ENCODE measurements at regions not wholly inside any gene's neighbourhood (a gene's known extent, or its start where the extent isn't known, plus 50 kb on each side); places are given as distances from the start of the nearest gene placed in this dataset.

DNA sequence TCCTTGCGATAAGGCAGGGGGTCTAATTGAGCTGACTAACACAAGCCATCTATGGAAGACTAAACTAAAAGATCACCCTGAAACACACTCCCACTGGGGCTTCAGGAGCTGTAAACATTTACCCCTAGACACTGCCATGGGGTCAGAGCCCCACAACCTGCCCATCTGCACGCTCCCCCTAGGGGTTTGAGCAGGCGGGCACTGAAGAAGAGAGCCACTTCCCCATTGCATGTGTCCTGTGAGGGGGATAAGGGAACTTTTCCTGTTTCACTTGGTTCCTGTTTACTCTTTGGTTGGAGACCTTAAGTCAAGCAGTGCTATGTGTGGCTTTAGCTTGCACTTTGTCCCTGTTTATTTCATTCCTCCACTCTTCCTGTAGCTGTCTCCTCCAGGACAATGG is 1929.5 kb upstream of the CDH9 start:
- Histone ChIP-seq H3K9me3 (ENCODE audit: control insufficient read depth in 2 of 3, insufficient read depth in 1 of 3, low read length in 3 of 3) (no peaks in the 10 kb centered on the region), H3K9ac (ENCODE audit: low read length in 3 of 3) (no peak overlapping the region), H3K36me3 (ENCODE audit: control insufficient read depth in 2 of 3, insufficient read depth in 3 of 3, low read length in 3 of 3) (no peaks in the 10 kb centered on the region), H3K27me3 (ENCODE audit: control insufficient read depth, insufficient read depth, low read length) (no peaks in the 10 kb centered on the region), H3K4me3 (ENCODE audit: low read length in 3 of 3) (no peak overlapping the region), H3K4me1 (ENCODE audit: control insufficient read depth in 2 of 3, insufficient read depth in 2 of 3, low read depth in 1 of 3, low read length in 3 of 3) (no peaks in the 10 kb centered on the region), H3K27ac (ENCODE audit: low read depth in 2 of 2, low read length in 2 of 2) (no peak overlapping the region)
- no peak for FAIRE-seq
- DNase-seq = no peak
- TF ChIP-seq CTCF (IDR thresholded peaks at IDR 0.05; ENCODE audit: borderline replicate concordance, extremely low read depth, insufficient read depth) = no peak
- intact Hi-C loops (cut with DNase I) = no loop called here

GRCh38 chr5:28961816-28962215 is 1923.4 kb upstream of the CDH9 start:
- no peak for TF ChIP-seq CTCF (IDR thresholded peaks at IDR 0.05; ENCODE audit: borderline replicate concordance, extremely low read depth, insufficient read depth)
- FAIRE-seq (no peak), DNase-seq (no peak)
- Histone ChIP-seq H3K9ac (ENCODE audit: low read length in 3 of 3) (no peak overlapping the region), H3K27ac (ENCODE audit: low read depth in 2 of 2, low read length in 2 of 2) (no peak overlapping the region), H3K4me3 (ENCODE audit: low read length in 3 of 3) (no peak overlapping the region), H3K9me3 (ENCODE audit: control insufficient read depth in 2 of 3, insufficient read depth in 1 of 3, low read length in 3 of 3) (no peaks in the 10 kb centered on the region), H3K4me1 (ENCODE audit: control insufficient read depth in 2 of 3, insufficient read depth in 2 of 3, low read depth in 1 of 3, low read length in 3 of 3) (no peaks in the 10 kb centered on the region), H3K36me3 (ENCODE audit: control insufficient read depth in 2 of 3, insufficient read depth in 3 of 3, low read length in 3 of 3) (no peaks in the 10 kb centered on the region), H3K27me3 (ENCODE audit: control insufficient read depth, insufficient read depth, low read length) (no peaks in the 10 kb centered on the region)
- intact Hi-C loops (cut with DNase I) = no loop called here

- no peaks in the 10 kb centered on the region for H3K9me3 ChIP-seq (ENCODE audit: control insufficient read depth in 2 of 3, insufficient read depth in 1 of 3, low read length in 3 of 3)
- no peak for TF ChIP-seq CTCF (IDR thresholded peaks at IDR 0.05; ENCODE audit: borderline replicate concordance, extremely low read depth, insufficient read depth)
- H3K27me3 ChIP-seq (ENCODE audit: control insufficient read depth, insufficient read depth, low read length) = no peaks in the 10 kb centered on the region
- no peaks in the 10 kb centered on the region for H3K4me1 ChIP-seq (ENCODE audit: control insufficient read depth in 2 of 3, insufficient read depth in 2 of 3, low read depth in 1 of 3, low read length in 3 of 3)
- no peak for FAIRE-seq
- intact Hi-C loops (cut with DNase I) = no loop called here
- no peaks in the 10 kb centered on the region for H3K36me3 ChIP-seq (ENCODE audit: control insufficient read depth in 2 of 3, insufficient read depth in 3 of 3, low read length in 3 of 3)
- H3K27ac ChIP-seq (ENCODE audit: low read depth in 2 of 2, low read length in 2 of 2) = no peak overlapping the region
- no peak overlapping the region for H3K4me3 ChIP-seq (ENCODE audit: low read length in 3 of 3)
- H3K9ac ChIP-seq (ENCODE audit: low read length in 3 of 3) = no peak overlapping the region
- DNase-seq = no peak
Observed at GRCh38 chr5:28958581-28958980, 1920.2 kb upstream of the CDH9 start.

DNA sequence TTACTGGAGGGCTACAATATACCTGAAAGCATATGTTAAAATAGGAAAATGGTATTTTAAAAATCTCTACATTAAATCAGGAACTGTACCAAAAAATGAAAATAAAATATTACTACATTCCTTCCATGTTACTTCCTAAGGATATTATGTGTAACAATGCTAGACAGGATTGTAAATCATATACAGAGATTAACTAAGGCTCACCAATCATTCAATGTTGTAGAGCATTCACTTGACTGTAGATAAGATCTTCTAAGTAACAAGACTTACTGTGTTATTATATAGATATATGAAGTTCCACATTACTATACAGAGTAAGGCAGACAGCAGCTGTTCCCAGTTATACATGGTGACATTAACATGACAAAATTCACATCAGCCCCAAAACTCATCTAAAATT is 1919.1 kb upstream of the CDH9 start:
- no peak for DNase-seq
- intact Hi-C loops (cut with DNase I) = no loop called here
- H3K4me1 ChIP-seq (ENCODE audit: control insufficient read depth in 2 of 3, insufficient read depth in 2 of 3, low read depth in 1 of 3, low read length in 3 of 3) = no peaks in the 10 kb centered on the region
- FAIRE-seq = no peak
- no peaks in the 10 kb centered on the region for H3K9me3 ChIP-seq (ENCODE audit: control insufficient read depth in 2 of 3, insufficient read depth in 1 of 3, low read length in 3 of 3)
- H3K27me3 ChIP-seq (ENCODE audit: control insufficient read depth, insufficient read depth, low read length) = no peaks in the 10 kb centered on the region
- no peak overlapping the region for H3K27ac ChIP-seq (ENCODE audit: low read depth in 2 of 2, low read length in 2 of 2)
- H3K4me3 ChIP-seq (ENCODE audit: low read length in 3 of 3) = no peak overlapping the region
- no peak overlapping the region for H3K9ac ChIP-seq (ENCODE audit: low read length in 3 of 3)
- no peaks in the 10 kb centered on the region for H3K36me3 ChIP-seq (ENCODE audit: control insufficient read depth in 2 of 3, insufficient read depth in 3 of 3, low read length in 3 of 3)
- TF ChIP-seq CTCF (IDR thresholded peaks at IDR 0.05; ENCODE audit: borderline replicate concordance, extremely low read depth, insufficient read depth) = no peak
